Stomach (tissue), 8 donors: ENCODE measurements at regions not wholly inside any gene's neighbourhood (a gene's known extent, or its start where the extent isn't known, plus 50 kb on each side); places are given as distances from the start of the nearest gene placed in this dataset.

ENCODE experiments used
- DNase-seq, 2 donors: peaks; one replicate each; pipeline versions ENCODE4 v3.0.0 to v3.0.0-alpha.2; 2013 to 2019
- H3K27ac ChIP-seq, 5 donors: fragments of 200-600 bp in 4 of 5; sonication (generic) in 4 of 5; one replicate each; pipeline ENCODE4 v1.5.1; 2013 to 2019; ENCODE audit warnings: mild to moderate bottlenecking in 1 of 5, moderate library complexity in 1 of 5
- H3K27me3 ChIP-seq, 3 donors: fragments of 200-600 bp; sonication (generic); one replicate each; pipeline ENCODE4 v1.5.1; 2017 to 2019; ENCODE audit warnings: mixed run types in 1 of 3
- H3K36me3 ChIP-seq, 4 donors: fragments of 200-600 bp; sonication (generic); 1 replicate in 3 of 4; 2 replicates in 1 of 4; pipeline ENCODE4 v1.5.1; 2016 to 2019
- H3K4me1 ChIP-seq, 4 donors: fragments of 200-600 bp; sonication (generic); one replicate each; pipeline ENCODE4 v1.5.1; 2016 to 2019
- H3K4me3 ChIP-seq, 4 donors: fragments of 200-600 bp; sonication (generic) in 3 of 4; one replicate each; pipeline ENCODE4 v1.5.1; 2016 to 2019; ENCODE audit warnings: mild to moderate bottlenecking in 1 of 4
- H3K9me3 ChIP-seq, 4 donors: fragments of 200-600 bp; sonication (generic); one replicate each; pipeline ENCODE4 v1.5.1; 2016 to 2019
- EP300 ChIP-seq: sonication (generic); formaldehyde crosslinking; IDR thresholded peaks from one replicate; pipeline ENCODE4 v1.6.1; 2017; ENCODE audit warnings: antibody characterized with exemption
- POLR2A ChIP-seq, 4 donors: fragments of 450-650 bp; IDR thresholded peaks; one replicate each; pipeline ENCODE4 v1.6.1; 2016; ENCODE audit warnings: antibody characterized with exemption in 4 of 4, control low read depth in 2 of 4, mild to moderate bottlenecking in 1 of 4, moderate library complexity in 1 of 4
- POLR2AphosphoS5 ChIP-seq, 3 donors: sonication (generic); formaldehyde crosslinking; IDR thresholded peaks; one replicate each; pipeline ENCODE4 v1.6.1; 2016; ENCODE audit warnings: antibody characterized with exemption in 3 of 3
- WGBS, 5 donors: extraction: QIAGEN DNeasy Blood & Tissue Kit in 3 of 5; methylation state at CpG; one replicate each; pipeline versions ENCODE4 v1.1.5 to v1.1.7; 2013 to 2018; 5-methylcytosine and 5-hydroxymethylcytosine counted together
- intact Hi-C: fragments of 100-400 bp; cut with DNase I; formaldehyde crosslinking; loops from one replicate; pipeline ENCODE4 v1.15.1; 2023; ENCODE audit warnings: low total_unique reads
- TF ChIP-seq, protein P1 (sequence below), 7 experiments: fragments of 450-650 bp in 4 of 7; fragments of 200-600 bp in 3 of 7; sonication (generic) in 3 of 7; IDR thresholded peaks; one replicate each; pipeline ENCODE4 v1.5.1; 2016 to 2019; ENCODE audit warnings: antibody characterized with exemption in 7 of 7, control low read depth in 2 of 7, mild to moderate bottlenecking in 1 of 7
- donor health status: healthy with polysubstance abuse.
- donor health status: Bipolar disorder and iron deficiency.
- donor health status: healthy.

DNA sequence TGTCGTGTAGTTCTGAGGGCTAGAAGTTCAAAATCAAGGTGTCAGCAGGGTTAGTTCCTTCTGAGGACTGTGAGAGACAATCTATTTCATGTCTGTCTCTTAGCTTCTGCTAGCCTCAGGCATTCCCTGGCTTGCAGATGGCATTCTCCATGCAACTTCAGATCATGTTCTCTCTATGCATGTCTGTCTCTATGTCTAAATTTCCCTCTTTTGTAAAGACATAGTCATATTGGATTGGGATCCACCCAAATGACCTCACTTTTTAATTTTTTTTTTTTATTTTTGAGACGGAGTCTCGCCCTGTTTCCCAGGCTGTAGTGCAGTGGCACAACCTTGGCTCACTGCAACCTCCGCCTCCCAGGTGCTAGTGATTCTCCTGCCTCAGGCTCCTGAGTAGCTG is 104.6 kb downstream of the RAP2B start:
- Histone ChIP-seq H3K36me3 (no peaks in the 10 kb centered on the region), H3K9me3 (peaks cover 0 to 5% (median 2%) of the 10 kb centered on the region in 4 donors), H3K4me3 (no peak overlapping the region), H3K4me1 (no peaks in the 10 kb centered on the region), H3K27ac (no peak overlapping the region), H3K27me3 (no peaks in the 10 kb centered on the region)
- no peak for TF ChIP-seq POLR2A (IDR thresholded peaks at IDR 0.05)
- TF ChIP-seq, protein P1, sequence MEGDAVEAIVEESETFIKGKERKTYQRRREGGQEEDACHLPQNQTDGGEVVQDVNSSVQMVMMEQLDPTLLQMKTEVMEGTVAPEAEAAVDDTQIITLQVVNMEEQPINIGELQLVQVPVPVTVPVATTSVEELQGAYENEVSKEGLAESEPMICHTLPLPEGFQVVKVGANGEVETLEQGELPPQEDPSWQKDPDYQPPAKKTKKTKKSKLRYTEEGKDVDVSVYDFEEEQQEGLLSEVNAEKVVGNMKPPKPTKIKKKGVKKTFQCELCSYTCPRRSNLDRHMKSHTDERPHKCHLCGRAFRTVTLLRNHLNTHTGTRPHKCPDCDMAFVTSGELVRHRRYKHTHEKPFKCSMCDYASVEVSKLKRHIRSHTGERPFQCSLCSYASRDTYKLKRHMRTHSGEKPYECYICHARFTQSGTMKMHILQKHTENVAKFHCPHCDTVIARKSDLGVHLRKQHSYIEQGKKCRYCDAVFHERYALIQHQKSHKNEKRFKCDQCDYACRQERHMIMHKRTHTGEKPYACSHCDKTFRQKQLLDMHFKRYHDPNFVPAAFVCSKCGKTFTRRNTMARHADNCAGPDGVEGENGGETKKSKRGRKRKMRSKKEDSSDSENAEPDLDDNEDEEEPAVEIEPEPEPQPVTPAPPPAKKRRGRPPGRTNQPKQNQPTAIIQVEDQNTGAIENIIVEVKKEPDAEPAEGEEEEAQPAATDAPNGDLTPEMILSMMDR (IDR thresholded peaks at IDR 0.05), result no peak
- TF ChIP-seq POLR2AphosphoS5 (IDR thresholded peaks at IDR 0.05), result no peak
- TF ChIP-seq EP300, result no peak
- no peak for DNase-seq
- 88 to 98% (median 94%) methylated on average over 4 of the region's 4 CpGs for WGBS, 5 donors
- intact Hi-C loops, result no loop called here

DNA sequence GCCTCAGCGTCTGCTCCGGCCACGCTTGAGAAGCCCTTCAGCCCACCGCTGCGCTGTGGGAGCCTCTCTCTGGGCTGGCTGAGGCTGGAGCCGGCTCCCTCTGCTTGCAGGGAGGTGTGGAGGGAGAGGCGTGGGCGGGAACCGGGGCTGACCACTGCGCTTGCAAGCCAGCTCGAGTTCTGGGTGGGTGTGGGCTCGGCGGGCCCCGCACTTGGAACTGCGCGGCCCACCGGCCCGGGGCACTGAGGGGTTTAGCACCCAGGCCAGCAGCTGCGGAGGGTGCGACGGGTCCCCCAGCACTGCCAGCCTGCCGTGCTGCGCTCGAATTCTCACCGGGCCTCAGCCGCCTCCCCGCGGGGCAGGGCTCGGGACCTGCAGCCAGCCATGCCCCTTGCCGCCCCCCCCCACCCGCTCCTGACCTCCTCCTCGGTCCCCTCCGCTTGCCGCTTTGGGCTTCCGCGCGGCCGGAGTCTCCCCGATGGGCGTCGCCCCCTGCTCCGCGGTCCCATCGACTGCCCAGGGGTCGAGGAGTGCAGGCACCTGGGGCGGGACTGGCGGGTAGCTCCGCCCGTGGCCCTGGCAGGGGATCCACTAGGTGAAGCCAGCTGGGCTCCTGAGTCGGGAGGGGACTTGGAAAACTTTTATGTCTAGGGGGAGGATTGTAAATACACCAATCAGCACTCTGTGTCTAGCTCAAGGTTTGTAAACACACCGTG is 106.7 kb downstream of the RAP2B start:
- intact Hi-C loops, result no loop called here
- Histone ChIP-seq H3K4me3 (no peak overlapping the region), H3K27me3 (no peaks in the 10 kb centered on the region), H3K27ac (no peak overlapping the region), H3K9me3 (peaks cover 0 to 5% (median 2%) of the 10 kb centered on the region in 4 donors), H3K4me1 (no peaks in the 10 kb centered on the region), H3K36me3 (no peaks in the 10 kb centered on the region)
- no peak for DNase-seq
- WGBS, 5 donors, result 93 to 96% (median 95%) methylated on average over 34 to 51 of the region's 51 CpGs
- TF ChIP-seq POLR2A (IDR thresholded peaks at IDR 0.05) (no peak), POLR2AphosphoS5 (IDR thresholded peaks at IDR 0.05) (no peak), EP300 (no peak)
- TF ChIP-seq, protein P1 (IDR thresholded peaks at IDR 0.05), result no peak

GRCh38 chr3:153269730-153270129 is 107.7 kb downstream of the RAP2B start:
- Histone ChIP-seq H3K4me1 (no peaks in the 10 kb centered on the region), H3K4me3 (no peak overlapping the region), H3K27ac (no peak overlapping the region), H3K36me3 (no peaks in the 10 kb centered on the region), H3K9me3 (peaks cover 0 to 5% (median 2%) of the 10 kb centered on the region in 4 donors), H3K27me3 (no peaks in the 10 kb centered on the region)
- WGBS, 5 donors, result 53 to 69% (median 53%) methylated on average over 4 of the region's 4 CpGs
- TF ChIP-seq EP300 (no peak), POLR2A (IDR thresholded peaks at IDR 0.05) (no peak), POLR2AphosphoS5 (IDR thresholded peaks at IDR 0.05) (no peak)
- TF ChIP-seq, protein P1 (IDR thresholded peaks at IDR 0.05), result no peak
- intact Hi-C loops, result no loop called here
- no peak for DNase-seq

DNA sequence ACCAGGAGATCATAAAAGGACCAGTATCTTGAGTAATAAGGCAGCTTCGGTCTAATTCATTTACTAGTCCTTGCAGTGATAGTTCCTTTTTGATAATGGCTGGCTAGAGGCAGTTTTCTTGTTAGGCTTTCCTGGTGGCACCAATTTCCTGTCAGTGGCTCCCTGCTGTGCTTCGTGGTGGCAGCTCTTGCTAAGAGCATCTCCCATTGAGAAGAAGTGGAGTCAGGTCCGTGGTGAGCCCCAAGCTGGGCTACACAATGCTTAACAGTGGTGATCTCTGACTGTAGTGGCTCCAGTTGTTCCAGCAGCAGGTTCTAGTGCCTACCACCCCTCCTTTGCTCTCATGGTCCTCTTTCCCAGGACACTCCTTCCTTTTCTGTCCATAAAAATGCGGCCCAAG is 111.2 kb downstream of the RAP2B start:
- TF ChIP-seq POLR2A (IDR thresholded peaks at IDR 0.05) (no peak), POLR2AphosphoS5 (IDR thresholded peaks at IDR 0.05) (no peak), EP300 (no peak)
- TF ChIP-seq, protein P1 (IDR thresholded peaks at IDR 0.05), result no peak
- Histone ChIP-seq H3K36me3 (no peaks in the 10 kb centered on the region), H3K9me3 (peaks cover 0 to 5% (median 2%) of the 10 kb centered on the region in 4 donors), H3K27me3 (no peaks in the 10 kb centered on the region), H3K27ac (no peak overlapping the region), H3K4me3 (no peak overlapping the region), H3K4me1 (no peaks in the 10 kb centered on the region)
- no peak for DNase-seq
- 70 to 86% (median 77%) methylated on average over 3 to 4 of the region's 4 CpGs for WGBS, 5 donors
- intact Hi-C loops, result no loop called here
